C4-2B (cell line): ENCODE measurements at regions not wholly inside any gene's neighbourhood (a gene's known extent, or its start where the extent isn't known, plus 50 kb on each side); places are given as distances from the start of the nearest gene placed in this dataset.
"Not testable (repeated sequence)": the region's sequence is repeated elsewhere in the genome, so short reads cannot be mapped to it uniquely, and the experiment has no call there.

Source experiments
- ZFX ChIP-seq: fragments of 450-650 bp; IDR thresholded peaks from 2 replicates; pipeline ENCODE4 v1.6.1; 2017
- TF ChIP-seq, protein P1 (sequence below): fragments of 450-650 bp; conservative IDR thresholded peaks from 2 replicates; pipeline ENCODE4 v1.5.1; 2017; ENCODE audit warnings: mild to moderate bottlenecking

DNA sequence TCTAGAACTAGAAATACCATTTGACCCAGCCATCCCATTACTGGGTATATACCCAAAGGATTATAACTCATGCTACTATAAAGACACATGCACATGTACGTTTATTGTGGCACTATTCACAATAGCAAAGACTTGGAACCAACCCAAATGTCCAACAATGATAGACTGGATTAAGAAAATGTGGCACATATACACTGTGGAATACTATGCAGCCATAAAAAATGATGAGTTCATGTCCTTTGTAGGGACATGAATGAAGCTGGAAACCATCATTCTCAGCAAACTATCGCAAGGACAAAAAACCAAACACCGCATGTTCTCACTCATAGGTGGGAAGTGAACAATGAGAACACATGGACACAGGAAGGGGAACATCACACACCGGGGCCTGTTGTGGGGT is 231.5 kb downstream of the GATA3 start:
- TF ChIP-seq, protein P1, sequence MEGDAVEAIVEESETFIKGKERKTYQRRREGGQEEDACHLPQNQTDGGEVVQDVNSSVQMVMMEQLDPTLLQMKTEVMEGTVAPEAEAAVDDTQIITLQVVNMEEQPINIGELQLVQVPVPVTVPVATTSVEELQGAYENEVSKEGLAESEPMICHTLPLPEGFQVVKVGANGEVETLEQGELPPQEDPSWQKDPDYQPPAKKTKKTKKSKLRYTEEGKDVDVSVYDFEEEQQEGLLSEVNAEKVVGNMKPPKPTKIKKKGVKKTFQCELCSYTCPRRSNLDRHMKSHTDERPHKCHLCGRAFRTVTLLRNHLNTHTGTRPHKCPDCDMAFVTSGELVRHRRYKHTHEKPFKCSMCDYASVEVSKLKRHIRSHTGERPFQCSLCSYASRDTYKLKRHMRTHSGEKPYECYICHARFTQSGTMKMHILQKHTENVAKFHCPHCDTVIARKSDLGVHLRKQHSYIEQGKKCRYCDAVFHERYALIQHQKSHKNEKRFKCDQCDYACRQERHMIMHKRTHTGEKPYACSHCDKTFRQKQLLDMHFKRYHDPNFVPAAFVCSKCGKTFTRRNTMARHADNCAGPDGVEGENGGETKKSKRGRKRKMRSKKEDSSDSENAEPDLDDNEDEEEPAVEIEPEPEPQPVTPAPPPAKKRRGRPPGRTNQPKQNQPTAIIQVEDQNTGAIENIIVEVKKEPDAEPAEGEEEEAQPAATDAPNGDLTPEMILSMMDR: not testable (repeated sequence)
- TF ChIP-seq ZFX: not testable (repeated sequence)
